Activated CD4-positive, alpha-beta T cell treated with anti-CD3 and anti-CD28 coated beads, Interleukin-2, amount 50 U/mL, for 1 hour (primary cell): ENCODE measurements at regions not wholly inside any gene's neighbourhood (a gene's known extent, or its start where the extent isn't known, plus 50 kb on each side); places are given as distances from the start of the nearest gene placed in this dataset.

Experiments used
- DNase-seq: peaks from one replicate; pipeline ENCODE4 v3.0.0-alpha.2; 2020

GRCh38 chr18:25962919-25963318 is 127.5 kb downstream of the SS18 start:
- DNase-seq = no peak

- DNase-seq = no peak
Measured at GRCh38 chr18:25962176-25962575, 128.2 kb downstream of the SS18 start.

GRCh38 chr18:25957017-25957416 is 133.4 kb downstream of the SS18 start:
- no peak for DNase-seq

GRCh38 chr18:25953111-25953510 is 137.3 kb downstream of the SS18 start:
- no peak for DNase-seq

- DNase-seq = no peak
Measured at GRCh38 chr18:25950321-25950720, 140.1 kb downstream of the SS18 start.

GRCh38 chr18:25946540-25946939 is 143.9 kb downstream of the SS18 start:
- no peak for DNase-seq

GRCh38 chr18:25935356-25935755 is 155.1 kb downstream of the SS18 start:
- DNase-seq = no peak

- DNase-seq = no peak
Measured at GRCh38 chr18:25931126-25931525, 159.3 kb downstream of the SS18 start.

- DNase-seq = no peak
Measured at GRCh38 chr18:25929787-25930186, 160.6 kb downstream of the SS18 start.

- no peak for DNase-seq
Measured at GRCh38 chr18:25927830-25928229, 162.6 kb downstream of the SS18 start.

- no peak for DNase-seq
Measured at GRCh38 chr18:25923193-25923592, 167.2 kb downstream of the SS18 start.

GRCh38 chr18:25921677-25922421 is 168.6 kb downstream of the SS18 start:
- DNase-seq = peak; percentile 9

GRCh38 chr18:25915907-25916306 is 174.5 kb downstream of the SS18 start:
- DNase-seq = no peak

GRCh38 chr18:25898965-25899364 is 191.4 kb downstream of the SS18 start:
- DNase-seq = no peak

- no peak for DNase-seq
Measured at GRCh38 chr18:25896956-25897355, 193.5 kb downstream of the SS18 start.

- no peak for DNase-seq
Measured at GRCh38 chr18:25896178-25896780, 194.1 kb downstream of the SS18 start.

GRCh38 chr18:25895518-25895917 is 194.9 kb downstream of the SS18 start:
- no peak for DNase-seq

GRCh38 chr18:25886283-25886682 is 204.1 kb downstream of the SS18 start:
- no peak for DNase-seq

- DNase-seq = no peak
Measured at GRCh38 chr18:25883091-25883490, 207.3 kb downstream of the SS18 start.

GRCh38 chr18:25881149-25881548 is 209.3 kb downstream of the SS18 start:
- DNase-seq = no peak

- no peak for DNase-seq
Measured at GRCh38 chr18:25880441-25880840, 210.0 kb downstream of the SS18 start.

GRCh38 chr18:25876330-25876948 is 214.0 kb downstream of the SS18 start:
- DNase-seq = no peak

GRCh38 chr18:25875551-25876240 is 214.7 kb downstream of the SS18 start:
- DNase-seq = no peak

GRCh38 chr18:25873833-25874232 is 216.6 kb downstream of the SS18 start:
- DNase-seq = no peak
